NAMALWA (cell line): ENCODE measurements at regions not wholly inside any gene's neighbourhood (a gene's known extent, or its start where the extent isn't known, plus 50 kb on each side); places are given as distances from the start of the nearest gene placed in this dataset.
"Not testable (repeated sequence)": the region's sequence is repeated elsewhere in the genome, so short reads cannot be mapped to it uniquely, and the experiment has no call there.

Experiments used
- DNase-seq: peaks from one replicate; pipeline ENCODE4 v3.0.0-alpha.2; 2015; ENCODE audit warnings: low spot score

DNA sequence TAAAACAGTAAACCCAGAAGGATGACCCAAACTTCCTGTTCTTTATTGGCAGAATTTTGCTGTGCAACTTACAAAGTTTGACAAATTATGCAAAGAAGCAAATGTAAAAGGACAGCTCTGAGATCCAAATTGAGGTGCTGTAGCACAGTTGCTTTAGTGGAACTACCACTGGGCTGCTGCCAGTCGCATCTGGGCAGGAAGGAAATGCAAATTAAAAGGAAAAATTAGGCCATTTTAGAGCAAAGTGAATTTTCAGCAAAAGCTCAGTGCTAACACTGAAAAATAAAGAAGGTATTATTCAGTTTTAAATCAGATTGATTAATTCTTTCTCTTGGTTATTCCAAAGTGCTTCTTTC is 104.5 kb downstream of the ZMAT3 start:
- no peak for DNase-seq

DNA sequence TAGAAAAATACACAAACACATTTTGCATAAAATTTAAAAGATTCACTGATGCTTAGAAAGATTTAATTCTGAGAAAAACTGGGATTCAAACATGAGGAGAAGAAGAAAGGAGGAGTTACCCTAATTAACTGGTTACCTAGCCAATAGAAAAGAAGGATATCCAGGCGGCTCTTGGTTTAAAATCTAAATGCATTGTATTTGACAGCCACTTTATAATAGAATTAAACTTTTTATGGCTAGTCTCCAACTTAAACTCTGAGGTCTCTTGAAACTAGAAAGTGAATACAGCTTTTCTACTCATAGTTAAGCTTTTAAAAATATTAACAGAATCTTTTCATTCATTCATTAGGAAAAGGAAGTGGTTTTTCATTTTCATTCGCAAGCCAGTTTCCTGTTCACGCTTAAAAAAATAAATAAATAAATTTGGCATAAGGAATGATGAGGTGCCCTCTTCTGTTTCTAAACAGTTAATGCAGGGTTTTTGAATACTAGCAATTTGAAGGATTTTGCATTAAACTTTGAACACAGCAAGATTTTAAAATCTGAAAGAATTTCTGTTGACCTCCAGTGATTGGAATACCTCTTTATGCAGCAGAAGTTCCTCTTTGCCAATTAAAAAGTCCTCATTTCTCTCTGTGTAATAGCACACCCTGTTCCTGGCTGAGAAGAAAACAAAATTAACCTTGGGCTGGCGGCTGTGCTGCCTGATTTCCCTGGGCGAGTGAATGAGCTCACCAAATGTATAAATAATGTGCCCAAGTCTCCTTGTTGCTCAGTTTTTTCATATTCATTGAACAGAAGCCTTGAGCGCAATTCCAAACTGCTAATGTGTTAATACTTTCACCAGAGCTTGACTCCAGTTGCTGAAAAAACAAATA is 105.1 kb downstream of the ZMAT3 start:
- DNase-seq = peak; percentile 76

DNA sequence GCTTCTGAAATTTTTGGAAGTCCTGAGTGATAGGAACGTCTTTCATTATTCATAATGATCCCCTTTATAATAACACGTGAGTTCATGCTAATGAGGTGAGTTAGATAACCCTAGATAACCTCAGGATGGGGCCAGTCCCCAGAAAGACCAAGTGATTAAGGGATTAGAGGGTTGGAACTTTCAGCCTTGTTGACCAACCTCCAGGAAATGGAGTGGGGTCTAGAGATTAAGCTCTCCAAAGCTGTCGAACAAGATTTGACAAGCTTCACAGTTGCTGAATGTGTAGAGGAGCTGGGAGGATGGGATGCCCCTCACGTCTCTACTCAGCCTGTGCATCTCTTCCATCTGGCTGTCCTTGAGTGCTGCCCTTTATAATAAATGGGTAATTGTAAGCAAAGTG is 107.1 kb downstream of the ZMAT3 start:
- DNase-seq = no peak

DNA sequence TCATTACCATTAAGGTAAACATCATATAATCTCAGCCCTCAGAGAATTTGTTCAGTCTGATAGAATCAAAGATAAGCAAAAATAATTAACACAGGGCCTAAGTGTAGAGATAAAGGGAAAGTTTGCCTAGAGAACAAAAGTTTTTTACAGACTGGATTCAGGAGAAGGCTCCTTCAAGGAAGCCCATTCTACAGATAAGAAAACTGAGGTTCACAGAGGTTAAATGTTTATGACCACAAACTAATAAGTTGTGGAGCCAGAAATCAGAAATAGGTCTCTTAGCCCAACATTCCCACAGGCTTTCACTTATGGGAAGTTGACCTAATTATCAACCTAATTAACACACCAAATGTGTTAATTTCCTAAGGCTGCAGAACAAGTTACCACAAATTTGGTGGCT is 110.7 kb downstream of the ZMAT3 start:
- no peak for DNase-seq

DNA sequence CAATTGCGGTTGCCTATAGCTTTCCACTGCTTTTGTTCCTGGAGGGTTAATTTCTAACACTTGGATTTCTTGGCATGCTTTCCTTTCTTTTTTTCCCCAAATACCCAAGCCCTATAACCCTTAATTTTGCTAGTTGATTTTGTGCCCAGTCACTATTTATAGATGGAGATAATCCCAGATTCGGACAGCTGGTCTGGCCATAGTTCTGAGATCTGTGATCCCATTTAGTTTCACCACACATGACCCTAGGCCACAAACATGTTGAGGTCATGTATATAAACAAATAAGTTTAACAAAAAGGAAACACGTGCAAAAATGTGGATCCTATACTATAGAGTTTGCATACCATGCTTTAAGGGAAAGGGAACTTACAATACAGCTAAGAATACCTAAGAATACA is 111.4 kb downstream of the ZMAT3 start:
- DNase-seq = no peak

DNA sequence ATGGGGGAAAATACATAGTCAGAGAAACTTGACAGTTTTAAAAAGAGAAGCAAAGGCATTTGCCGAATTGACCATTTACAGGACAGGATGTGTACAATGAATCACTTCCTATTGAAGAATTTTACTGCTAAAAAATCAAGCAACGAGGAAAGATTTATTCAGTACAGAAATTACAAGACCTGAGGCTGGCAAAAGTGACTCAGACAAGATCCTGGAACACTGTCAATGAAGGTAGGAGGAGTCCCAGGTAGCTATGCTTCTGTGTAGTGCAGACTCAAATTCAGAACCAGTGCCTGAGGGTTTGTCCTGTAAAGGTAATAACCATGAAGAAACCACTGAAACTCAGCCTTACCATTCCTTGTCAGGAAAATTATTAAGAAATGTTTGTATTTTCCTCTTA is 120.9 kb downstream of the ZMAT3 start:
- no peak for DNase-seq

DNA sequence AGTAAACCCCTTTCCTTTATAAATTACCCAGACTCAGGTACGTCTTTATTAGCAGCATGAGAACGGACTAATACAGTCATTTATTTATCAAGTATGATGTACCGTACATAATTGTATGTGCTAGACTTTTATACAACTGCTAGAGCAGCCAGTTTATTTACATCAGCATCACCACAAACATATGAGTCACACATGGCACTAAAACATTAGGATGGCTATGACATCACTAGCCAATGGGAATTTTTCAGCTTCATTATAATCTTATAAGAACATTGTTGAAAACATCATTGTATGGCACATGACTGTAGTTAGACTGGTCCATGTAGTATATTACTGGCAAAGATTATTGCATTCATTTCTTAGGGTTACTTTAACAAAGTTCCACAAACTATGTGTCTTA is 121.7 kb downstream of the ZMAT3 start:
- DNase-seq = no peak

DNA sequence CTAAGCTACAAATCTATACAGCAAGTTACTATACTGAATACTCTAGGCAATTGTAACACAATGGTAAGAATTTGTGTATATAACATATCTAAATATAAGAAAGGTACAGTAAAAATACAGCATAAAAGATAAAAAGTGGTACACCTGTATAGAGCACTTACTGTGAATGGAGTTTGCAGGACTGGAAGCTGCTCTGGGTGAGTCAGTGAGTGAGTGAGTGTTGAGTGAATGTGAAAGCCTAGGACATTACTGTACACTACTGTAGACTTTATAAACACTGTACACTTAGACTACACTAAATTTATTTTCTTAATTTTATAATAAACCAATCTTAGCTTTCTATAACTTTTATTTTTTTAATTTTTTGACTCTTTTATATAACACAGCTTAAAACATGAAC is 123.1 kb downstream of the ZMAT3 start:
- no peak for DNase-seq

DNA sequence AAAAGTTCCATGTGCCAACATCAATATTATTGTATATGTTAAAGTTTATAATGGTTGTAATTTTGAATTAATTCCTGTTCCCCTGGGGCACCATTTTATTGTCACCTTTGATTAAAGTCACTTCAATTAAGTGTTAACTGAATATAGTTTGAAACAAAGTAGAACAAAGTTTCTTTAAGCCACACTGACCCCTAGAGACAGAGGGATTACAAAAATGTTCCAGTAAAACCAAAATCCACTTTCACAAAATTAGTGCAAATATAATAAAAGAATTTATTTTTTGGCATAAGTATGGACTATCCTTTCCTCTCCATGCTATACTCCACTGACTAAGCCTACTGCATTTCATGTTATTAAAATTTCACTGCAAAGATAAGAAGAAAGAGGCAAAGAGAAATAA is 123.9 kb downstream of the ZMAT3 start:
- DNase-seq = no peak

DNA sequence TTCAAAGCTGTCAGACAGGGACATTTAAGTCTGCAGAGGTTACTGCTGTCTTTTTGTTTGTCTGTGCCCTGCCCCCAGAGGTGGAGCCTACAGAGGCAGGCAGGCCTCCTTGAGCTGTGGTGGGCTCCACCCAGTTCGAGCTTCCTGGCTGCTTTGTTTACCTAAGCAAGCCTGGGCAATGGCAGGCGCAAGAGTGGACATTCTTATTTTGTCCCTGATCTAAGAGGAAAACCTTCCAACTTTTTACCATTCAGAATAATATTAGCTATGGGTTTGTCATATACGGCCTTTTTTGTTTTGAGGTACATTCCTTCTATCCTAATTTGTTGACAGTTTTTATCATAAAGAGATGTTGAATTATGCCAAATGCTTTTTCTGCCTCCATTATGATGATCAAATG is 129.3 kb downstream of the ZMAT3 start:
- not testable (repeated sequence) for DNase-seq

DNA sequence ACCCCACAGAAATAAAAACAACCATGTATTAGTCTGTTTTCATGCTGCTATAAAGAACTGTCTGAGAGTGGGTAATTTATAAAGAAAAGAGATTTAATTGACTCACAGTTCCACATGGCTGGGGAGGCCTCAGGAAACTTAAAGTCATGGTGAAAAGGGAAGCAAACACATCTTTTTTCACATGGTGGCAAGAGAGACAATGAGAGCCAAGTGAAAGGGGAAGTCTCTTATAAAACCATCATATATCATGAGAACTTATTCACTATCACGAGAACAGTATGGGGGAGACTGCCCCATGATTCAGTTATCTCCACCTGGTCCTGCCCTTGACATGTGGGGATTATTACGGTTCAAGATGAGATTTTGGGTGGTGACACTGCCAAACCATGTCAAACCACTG is 141.5 kb downstream of the ZMAT3 start:
- peak; percentile 11 for DNase-seq

DNA sequence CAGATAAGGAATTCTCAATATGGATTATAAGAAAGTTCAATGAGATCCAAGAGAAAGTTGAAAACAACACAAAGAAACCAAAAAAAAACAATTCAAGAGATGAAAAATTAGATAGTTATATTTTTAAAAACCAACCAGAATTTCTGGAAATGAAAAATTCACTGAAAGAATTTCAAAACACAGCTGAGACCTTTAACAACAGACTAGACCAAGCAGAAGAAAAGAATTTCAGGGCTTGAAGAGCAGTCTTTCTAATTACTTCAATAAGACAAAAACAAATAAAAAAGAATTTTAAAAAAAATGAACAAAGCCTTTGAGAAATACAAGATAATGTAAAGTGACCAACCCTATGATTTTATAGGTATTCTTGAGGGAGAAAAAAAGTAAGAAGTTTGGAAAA is 155.4 kb downstream of the ZMAT3 start:
- DNase-seq = no peak

DNA sequence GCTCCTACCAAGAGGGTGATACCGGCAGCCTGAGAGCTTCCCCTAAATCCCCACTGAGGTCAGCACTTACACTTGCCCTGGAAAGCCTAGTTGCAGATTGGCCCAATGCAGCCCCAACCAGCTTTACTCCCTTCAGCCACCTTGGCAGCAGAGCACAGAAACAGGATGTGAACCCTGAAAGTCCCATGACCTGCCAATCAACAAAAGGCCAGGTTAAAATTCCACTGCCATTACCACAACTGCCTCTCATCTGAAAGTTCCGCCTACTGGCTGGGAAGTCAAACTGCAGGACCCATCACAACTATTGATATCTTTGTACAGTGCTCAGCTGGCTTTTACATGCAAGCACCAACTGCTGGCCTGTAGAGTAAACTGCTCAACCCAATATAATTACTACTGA is 156.2 kb downstream of the ZMAT3 start:
- DNase-seq = peak; percentile 5

DNA sequence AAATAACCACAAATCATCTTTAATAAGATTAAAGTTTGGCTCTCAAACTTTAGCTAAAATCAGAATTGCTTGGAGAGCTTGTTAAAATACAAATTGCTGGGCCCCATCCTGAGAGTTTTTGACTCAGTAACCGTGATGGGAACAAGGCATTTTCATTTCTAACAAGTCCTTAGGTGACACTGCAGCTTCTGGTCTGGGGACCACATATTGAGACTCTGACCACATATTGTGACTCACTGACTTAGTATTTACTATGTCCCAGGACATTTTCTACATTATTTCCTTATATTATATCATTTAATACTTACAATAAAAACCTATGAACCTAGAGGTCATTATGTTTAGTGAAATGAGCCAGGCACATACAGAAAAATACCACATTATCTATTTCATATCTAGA is 164.5 kb downstream of the ZMAT3 start:
- DNase-seq = no peak

DNA sequence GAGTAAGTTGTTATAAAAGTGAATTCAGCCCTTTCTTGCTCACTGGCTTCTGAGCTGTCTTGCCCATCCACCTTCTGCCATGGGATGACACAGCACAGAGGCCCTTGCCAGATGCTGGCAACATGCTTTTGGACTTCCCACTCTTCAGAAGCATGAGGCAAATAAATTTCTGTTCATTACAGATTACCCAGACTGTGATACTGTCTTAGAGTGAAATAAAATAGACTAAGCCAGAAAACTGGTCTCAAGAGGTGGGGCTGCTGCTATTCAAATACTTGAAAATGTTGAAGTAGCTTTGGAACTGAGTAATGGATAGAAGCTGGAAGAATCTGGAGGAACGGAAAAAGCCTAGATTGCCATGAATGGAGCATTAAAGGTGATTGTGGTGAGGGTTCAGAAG is 170.4 kb downstream of the ZMAT3 start:
- no peak for DNase-seq

DNA sequence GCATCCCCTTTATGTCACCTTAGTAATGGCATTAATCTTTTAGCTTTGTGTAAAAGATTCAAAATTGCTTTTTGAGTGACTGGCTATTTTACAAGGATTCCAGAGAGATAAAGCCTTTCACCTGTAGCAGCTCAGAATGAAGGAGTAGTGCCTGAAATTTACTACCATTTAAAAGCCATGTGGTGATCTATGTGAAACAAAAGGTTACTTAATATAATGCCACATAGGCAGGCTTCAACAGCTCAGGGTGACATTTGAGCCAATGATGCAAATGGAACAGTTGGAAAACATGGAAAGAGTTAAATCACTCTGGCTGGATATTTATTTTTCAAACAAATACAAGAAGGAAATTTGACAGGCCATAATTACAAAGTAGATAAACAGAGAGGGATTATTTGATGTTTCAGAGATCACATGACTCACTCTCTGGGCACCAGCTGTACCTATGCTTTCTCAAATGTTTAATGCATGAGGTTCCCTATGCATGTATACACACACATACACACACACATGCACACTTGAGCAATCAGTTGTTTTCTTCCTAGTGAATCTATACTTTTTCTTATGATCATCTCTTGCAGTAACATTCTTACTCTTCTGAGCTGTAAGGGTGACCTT is 171.5 kb downstream of the ZMAT3 start:
- DNase-seq = no peak

DNA sequence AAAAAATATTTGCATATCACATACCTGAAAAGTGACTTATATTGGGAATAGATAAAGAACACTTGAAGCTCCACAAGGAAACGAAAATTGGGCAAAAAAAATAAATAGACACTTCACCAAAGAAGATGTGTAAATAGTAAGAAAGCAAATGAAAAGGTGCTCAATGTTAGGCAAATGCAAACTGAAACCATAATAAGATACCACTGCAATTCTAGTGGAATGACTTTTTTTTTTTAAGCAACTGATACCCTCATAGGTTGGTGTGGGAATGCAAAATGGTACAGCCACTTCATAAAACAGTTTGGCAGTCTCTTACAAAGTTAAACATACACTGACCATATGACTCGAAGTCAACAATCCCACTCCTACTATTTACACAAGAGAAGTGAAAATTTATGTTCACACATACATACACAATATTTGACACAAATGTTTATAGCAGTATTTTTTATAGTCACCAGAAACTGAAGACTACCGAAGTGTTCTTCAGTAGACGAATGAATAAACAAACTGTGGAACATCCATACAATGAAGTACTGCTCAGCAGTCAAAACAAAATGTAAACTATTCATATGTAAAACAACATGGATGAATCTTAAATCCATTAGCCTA is 176.3 kb downstream of the ZMAT3 start:
- DNase-seq = no peak
